H1 (cell line): ENCODE measurements at regions not wholly inside any gene's neighbourhood (a gene's known extent, or its start where the extent isn't known, plus 50 kb on each side); places are given as distances from the start of the nearest gene placed in this dataset.

Source experiments
- CREB1 ChIP-seq: IDR thresholded peaks from 2 replicates; pipeline ENCODE4 v1.6.1; 2012; ENCODE audit warnings: inconsistent platforms
- EZH2 ChIP-seq: fragments of 200-600 bp; sonication (generic); IDR thresholded peaks from 2 replicates; pipeline ENCODE4 v1.7.1; 2012; ENCODE audit warnings: low read depth, mild to moderate bottlenecking, moderate library complexity, low read length, inconsistent platforms; ENCODE audit not compliant: severe bottlenecking
- GABPA ChIP-seq: IDR thresholded peaks from 2 replicates; pipeline ENCODE4 v1.6.1; 2011; ENCODE audit warnings: mild to moderate bottlenecking, low read length, moderate library complexity, borderline replicate concordance; ENCODE audit not compliant: insufficient read depth
- MAFK ChIP-seq: IDR thresholded peaks from 2 replicates; pipeline ENCODE4 v1.6.1; 2012; ENCODE audit warnings: low read depth, mild to moderate bottlenecking, improper control_type of control experiment, low read length
- NANOG ChIP-seq: IDR thresholded peaks from 2 replicates; pipeline ENCODE4 v1.6.1; 2011; ENCODE audit warnings: low read length, low read depth, mild to moderate bottlenecking, inconsistent platforms; ENCODE audit not compliant: insufficient read depth, poor library complexity, severe bottlenecking
- NRF1 ChIP-seq: IDR thresholded peaks from 2 replicates; pipeline ENCODE4 v1.6.1; 2011; ENCODE audit warnings: mild to moderate bottlenecking, low read depth, low read length, improper control_type of control experiment
- TAF7 ChIP-seq: optimal IDR thresholded peaks from 2 replicates; pipeline ENCODE3; 2011; ENCODE audit warnings: low read depth, mild to moderate bottlenecking, inconsistent platforms, low read length, moderate library complexity, borderline replicate concordance
- TF ChIP-seq, protein P1 (sequence below): fragments of 300-600 bp; sonication (generic); IDR thresholded peaks from 2 replicates; pipeline ENCODE4 v1.7.1; 2012; ENCODE audit warnings: low read length, moderate library complexity, mild to moderate bottlenecking, inconsistent platforms; ENCODE audit not compliant: insufficient replicate concordance

GRCh38 chr4:104345598-104346242 is 149.0 kb downstream of the CXXC4 start (continued):
- TF ChIP-seq, protein P1, sequence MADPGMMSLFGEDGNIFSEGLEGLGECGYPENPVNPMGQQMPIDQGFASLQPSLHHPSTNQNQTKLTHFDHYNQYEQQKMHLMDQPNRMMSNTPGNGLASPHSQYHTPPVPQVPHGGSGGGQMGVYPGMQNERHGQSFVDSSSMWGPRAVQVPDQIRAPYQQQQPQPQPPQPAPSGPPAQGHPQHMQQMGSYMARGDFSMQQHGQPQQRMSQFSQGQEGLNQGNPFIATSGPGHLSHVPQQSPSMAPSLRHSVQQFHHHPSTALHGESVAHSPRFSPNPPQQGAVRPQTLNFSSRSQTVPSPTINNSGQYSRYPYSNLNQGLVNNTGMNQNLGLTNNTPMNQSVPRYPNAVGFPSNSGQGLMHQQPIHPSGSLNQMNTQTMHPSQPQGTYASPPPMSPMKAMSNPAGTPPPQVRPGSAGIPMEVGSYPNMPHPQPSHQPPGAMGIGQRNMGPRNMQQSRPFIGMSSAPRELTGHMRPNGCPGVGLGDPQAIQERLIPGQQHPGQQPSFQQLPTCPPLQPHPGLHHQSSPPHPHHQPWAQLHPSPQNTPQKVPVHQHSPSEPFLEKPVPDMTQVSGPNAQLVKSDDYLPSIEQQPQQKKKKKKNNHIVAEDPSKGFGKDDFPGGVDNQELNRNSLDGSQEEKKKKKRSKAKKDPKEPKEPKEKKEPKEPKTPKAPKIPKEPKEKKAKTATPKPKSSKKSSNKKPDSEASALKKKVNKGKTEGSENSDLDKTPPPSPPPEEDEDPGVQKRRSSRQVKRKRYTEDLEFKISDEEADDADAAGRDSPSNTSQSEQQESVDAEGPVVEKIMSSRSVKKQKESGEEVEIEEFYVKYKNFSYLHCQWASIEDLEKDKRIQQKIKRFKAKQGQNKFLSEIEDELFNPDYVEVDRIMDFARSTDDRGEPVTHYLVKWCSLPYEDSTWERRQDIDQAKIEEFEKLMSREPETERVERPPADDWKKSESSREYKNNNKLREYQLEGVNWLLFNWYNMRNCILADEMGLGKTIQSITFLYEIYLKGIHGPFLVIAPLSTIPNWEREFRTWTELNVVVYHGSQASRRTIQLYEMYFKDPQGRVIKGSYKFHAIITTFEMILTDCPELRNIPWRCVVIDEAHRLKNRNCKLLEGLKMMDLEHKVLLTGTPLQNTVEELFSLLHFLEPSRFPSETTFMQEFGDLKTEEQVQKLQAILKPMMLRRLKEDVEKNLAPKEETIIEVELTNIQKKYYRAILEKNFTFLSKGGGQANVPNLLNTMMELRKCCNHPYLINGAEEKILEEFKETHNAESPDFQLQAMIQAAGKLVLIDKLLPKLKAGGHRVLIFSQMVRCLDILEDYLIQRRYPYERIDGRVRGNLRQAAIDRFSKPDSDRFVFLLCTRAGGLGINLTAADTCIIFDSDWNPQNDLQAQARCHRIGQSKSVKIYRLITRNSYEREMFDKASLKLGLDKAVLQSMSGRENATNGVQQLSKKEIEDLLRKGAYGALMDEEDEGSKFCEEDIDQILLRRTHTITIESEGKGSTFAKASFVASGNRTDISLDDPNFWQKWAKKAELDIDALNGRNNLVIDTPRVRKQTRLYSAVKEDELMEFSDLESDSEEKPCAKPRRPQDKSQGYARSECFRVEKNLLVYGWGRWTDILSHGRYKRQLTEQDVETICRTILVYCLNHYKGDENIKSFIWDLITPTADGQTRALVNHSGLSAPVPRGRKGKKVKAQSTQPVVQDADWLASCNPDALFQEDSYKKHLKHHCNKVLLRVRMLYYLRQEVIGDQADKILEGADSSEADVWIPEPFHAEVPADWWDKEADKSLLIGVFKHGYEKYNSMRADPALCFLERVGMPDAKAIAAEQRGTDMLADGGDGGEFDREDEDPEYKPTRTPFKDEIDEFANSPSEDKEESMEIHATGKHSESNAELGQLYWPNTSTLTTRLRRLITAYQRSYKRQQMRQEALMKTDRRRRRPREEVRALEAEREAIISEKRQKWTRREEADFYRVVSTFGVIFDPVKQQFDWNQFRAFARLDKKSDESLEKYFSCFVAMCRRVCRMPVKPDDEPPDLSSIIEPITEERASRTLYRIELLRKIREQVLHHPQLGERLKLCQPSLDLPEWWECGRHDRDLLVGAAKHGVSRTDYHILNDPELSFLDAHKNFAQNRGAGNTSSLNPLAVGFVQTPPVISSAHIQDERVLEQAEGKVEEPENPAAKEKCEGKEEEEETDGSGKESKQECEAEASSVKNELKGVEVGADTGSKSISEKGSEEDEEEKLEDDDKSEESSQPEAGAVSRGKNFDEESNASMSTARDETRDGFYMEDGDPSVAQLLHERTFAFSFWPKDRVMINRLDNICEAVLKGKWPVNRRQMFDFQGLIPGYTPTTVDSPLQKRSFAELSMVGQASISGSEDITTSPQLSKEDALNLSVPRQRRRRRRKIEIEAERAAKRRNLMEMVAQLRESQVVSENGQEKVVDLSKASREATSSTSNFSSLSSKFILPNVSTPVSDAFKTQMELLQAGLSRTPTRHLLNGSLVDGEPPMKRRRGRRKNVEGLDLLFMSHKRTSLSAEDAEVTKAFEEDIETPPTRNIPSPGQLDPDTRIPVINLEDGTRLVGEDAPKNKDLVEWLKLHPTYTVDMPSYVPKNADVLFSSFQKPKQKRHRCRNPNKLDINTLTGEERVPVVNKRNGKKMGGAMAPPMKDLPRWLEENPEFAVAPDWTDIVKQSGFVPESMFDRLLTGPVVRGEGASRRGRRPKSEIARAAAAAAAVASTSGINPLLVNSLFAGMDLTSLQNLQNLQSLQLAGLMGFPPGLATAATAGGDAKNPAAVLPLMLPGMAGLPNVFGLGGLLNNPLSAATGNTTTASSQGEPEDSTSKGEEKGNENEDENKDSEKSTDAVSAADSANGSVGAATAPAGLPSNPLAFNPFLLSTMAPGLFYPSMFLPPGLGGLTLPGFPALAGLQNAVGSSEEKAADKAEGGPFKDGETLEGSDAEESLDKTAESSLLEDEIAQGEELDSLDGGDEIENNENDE = no peak
- TF ChIP-seq NANOG = no peak
- TF ChIP-seq MAFK = no peak
- no peak for TF ChIP-seq GABPA
- no peak for TF ChIP-seq TAF7
- TF ChIP-seq NRF1 = no peak
- no peak for TF ChIP-seq EZH2
- no peak for TF ChIP-seq CREB1
